NCI-H146 (cell line): ENCODE measurements at regions not wholly inside any gene's neighbourhood (a gene's known extent, or its start where the extent isn't known, plus 50 kb on each side); places are given as distances from the start of the nearest gene placed in this dataset.

ENCODE experiments used
- DNase-seq: peaks from one replicate; lab custom pipeline; 2025; lab: John Stamatoyannopoulos, UW

DNA sequence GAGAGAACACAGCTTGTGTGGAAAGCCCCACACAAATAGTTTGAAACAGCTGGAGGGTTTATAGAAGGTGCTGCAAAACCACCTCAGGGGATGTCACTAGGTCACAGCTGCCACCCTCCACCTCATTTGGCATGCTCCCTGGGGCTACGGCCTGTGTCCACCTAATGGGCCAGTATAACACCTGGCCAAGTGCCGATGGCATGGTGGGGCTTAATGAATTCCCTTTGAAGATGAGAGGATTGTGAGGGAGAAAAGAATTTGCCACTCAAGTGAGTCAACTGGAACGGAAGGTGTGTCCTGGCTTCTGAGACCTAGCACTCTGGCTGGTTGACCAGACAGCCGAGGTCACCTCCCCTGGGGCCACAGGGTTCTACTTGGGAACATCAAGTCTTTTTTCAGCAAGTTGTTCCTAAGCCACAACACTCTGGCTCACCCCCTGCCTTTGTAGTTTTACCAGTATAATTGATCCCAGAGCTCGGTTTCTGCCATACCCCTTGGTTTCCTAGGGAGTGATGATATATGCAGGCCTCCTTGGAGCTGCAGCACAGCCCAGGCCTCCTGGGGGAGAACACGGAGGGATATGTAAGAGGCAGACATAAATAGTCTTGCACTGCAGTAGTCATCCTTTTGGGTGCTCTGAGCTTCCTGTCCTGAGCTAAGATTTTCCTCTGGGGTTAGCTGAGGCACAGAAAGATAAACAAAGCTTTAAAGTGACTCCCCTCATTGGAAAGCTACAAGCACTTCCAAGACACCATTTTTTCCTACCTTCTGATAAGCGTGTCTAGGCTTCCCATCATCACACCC, 178.2 kb upstream of the LPP start:
- peak; percentile 51 for DNase-seq

DNA sequence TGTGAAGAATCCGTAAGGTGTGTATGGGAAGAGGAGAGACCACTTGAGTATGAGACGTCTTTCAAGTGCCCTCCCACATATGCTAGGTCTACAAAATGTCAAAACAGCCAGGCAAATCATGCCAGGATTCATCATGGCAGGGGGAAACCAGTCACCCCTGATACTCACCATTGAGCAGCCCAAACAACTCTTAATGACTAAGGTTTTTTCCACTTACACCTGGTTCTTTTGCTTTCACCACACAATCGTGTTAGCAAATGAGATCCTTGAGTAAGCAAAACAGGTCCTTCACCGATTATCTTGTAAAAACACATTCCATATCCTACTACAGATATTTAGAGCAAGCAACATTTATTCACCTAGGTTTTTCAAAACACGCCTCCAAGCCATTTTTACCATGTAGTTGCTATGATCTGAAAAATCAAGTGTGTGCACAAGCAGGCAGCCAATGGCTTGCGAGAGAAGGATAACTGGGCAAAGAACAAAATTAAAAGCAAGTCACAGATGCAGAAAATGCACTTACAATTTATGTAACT, 177.5 kb upstream of the LPP start:
- DNase-seq, result no peak

- no peak for DNase-seq
These were observed 176.3 kb upstream of the LPP start for GRCh38 chr3:187977659-187978058.

GRCh38 chr3:187978433-187979011, 175.4 kb upstream of the LPP start:
- no peak for DNase-seq

DNA sequence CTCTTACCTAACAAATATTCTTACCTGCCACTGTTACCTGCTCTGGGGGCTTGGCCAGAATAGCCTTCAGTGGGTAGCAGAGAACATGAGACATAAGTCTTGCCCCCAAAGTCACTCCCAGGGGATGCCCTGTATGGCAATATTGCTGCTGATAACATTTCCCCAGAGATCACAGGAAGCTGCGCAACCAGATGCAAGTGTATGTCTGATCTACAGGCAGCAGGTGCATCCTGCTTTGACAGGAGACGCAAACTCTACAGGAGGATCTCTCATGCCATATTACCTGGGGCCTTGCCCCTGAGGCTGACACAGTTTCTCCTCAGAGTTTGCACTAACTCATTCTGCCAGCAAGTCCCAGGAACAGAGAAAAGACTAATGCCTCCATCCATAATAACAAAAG, 174.4 kb upstream of the LPP start:
- DNase-seq, result no peak

GRCh38 chr3:187980861-187981260, 173.1 kb upstream of the LPP start:
- no peak for DNase-seq

DNA sequence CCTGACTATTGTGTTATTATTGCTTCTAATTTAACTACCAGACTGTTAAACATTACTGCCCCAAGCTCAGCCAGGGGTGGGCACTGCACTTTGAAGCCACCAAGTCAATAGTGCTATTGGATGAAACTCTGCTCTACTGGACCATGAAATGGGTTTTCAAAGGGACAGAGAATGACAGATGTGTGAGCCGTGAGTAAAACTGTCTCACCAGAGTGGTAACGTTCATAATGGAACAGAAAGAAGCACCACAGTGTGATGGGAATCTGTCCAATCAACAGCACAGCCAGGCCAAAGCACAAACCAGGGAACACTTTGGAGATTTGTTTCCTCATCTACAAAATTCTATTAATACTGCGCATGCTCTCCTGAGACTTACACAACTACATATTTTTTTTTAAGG, 171.8 kb upstream of the LPP start:
- no peak for DNase-seq

DNA sequence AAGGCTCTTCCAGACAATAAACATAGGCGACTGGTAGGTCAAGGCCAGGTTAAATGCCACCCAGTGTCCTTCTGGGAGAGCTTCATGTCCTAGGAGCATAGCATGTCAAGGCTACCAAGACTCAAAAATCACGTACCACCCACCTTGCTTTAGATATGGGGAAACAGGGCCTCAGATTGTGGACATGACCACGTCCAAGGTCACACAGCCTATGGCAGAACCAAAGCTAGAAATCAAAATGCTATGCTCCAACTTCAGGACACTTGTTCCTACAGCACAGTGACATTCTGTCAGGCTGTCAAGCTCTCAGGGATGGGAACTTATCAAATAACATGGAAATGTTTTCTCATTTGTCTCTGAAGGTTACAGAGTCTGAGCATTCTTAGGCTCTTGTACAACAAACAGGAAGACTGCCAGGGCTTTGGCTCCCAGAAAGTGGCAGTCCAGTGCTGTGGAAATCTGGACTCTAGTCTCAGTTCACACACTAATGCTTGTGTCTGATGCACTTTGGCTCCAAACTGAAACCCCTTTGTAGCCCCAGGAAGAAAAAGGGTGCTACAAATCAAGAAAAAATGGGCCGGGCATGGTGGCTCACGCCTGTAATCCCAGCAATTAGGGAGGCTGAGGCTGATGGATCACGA, 170.4 kb upstream of the LPP start:
- no peak for DNase-seq

DNA sequence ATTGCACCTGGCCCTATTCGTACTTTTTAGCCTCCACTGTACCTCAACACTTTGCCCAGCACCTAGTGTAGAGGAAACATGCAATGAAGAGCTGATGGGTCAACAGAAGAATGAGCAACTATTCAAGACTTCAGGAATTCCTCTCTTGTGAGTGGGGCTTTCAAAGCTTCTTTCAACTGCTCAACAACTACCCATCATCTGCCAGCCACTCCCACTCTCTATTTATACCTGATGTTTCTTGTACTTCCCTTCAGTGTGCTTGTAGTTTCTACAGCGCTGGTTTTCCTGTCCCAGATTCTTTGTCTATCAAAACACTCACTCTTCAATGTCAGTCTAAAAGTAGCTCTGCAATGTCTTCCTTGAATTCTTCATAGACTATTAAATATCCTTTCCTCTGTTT, 168.3 kb upstream of the LPP start:
- DNase-seq, result no peak

GRCh38 chr3:187986514-187986934, 167.4 kb upstream of the LPP start:
- no peak for DNase-seq

DNA sequence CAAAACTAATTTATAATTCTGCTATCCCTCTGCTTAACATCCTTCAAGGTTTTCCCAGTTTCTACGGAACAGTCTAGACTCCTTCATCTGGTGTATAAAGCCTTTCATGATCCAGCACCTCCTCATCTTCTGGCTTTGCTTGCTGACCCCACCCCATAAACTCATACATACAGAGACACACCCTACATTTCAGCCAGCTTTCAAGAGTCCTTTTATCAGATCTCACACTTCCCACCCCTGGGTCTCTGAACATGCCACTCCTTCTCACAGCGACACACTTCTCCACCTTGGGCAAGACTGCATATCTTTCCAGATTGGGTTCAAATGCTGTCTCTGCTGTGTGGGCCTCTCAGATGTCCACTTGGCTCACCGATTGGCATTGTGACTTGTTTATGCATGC, 166.8 kb upstream of the LPP start:
- no peak for DNase-seq

DNA sequence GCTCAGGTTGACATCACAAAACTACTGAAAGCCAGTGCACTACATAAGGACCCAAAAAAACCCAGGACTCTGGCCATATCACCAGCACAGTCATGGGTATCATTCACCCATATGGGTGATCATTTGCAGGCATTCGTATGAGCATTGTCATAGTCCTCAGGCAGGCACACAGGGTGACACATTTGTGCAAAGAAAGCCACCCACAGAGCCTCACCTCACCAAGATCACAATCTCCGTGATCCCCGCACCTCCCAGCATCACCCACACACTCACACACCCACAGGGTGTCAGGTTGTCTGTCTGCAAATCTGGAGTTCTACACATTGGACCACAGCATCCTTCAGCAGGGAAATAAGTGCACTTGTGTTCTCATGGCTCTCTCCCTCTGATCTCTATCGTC, 166.0 kb upstream of the LPP start:
- no peak for DNase-seq

- peak; percentile 95 for DNase-seq
These were observed 164.3 kb upstream of the LPP start for GRCh38 chr3:187989575-187990153.

GRCh38 chr3:187992609-187993008, 161.3 kb upstream of the LPP start:
- no peak for DNase-seq

DNA sequence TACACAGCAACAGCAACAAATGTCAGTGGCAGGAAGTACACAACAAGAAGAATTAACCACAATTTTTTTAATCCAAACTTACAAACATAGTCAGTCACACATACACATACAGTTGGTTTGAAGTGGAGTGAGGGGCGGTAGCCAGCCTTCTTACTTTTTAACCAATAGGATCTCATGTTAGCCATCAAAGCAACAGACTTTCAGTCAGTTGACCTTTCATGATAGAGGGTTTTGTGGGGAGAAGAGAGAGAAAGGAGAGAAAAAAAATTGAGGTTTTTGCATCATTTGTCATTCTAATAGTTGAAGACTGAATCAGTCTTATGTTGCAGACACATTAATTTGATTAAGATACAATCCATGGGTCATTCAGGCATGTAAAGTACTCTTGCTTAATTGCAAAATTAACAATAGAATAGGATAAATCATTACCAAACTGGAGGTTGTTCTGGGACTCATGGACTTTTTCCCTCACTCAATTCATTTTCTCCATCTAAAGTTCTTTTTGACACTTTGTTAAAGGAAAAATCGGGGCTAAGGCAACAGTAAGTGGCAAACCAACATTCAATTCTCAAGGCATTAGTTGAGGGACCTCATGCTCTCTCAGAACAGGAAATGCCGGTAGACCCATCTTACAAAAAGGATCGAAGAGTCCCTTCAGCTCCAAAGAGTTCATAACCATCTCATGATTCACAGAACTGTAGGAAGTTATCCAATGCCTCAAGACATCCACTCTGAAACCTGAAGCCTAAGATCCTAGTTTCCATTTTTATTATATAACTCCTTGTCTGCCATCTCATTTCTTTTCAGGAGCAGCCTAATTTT, 159.5 kb upstream of the LPP start:
- no peak for DNase-seq

GRCh38 chr3:187995043-187995400, 158.9 kb upstream of the LPP start:
- no peak for DNase-seq

DNA sequence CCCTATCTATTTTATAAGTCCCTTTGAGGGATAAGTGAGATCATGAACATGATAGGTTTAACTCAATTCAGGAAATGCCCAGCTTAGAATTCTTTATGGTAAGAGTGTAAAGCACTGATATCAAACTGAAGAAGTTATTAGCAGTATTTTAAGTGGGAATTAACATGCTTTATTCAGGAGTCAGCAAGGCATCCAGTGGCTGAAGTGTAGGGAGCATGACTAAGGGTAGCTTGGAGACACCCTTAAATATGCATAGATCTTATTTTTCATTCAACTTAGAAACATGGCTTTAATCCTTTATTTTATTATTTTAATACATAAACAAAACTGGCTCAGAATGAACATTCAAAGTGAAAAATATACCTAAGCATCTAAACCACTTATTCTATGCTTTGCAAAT, 158.3 kb upstream of the LPP start:
- DNase-seq, result no peak

GRCh38 chr3:187996609-187997008, 157.3 kb upstream of the LPP start:
- DNase-seq, result no peak

DNA sequence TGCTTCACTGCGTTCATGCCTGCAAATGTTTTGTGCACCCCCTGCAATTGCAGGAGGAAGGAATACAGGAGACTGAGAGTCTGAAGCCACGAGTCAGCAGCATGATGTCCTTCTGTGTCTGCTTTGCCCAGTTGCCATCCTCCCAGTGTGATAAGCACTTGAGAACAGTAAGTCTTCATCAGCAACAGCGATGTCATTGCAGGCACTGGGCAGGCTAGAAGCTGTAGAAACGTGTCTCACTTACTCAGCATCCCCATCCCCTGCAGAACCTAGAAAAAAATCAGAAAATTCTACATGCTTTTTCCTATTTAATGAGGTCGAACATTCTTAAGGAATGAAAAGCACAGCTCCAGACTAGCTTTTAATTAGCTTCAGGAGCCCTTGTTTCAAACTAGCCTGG, 156.5 kb upstream of the LPP start:
- no peak for DNase-seq

GRCh38 chr3:187997946-187998561, 155.9 kb upstream of the LPP start:
- no peak for DNase-seq

GRCh38 chr3:187998611-187999010, 155.3 kb upstream of the LPP start:
- DNase-seq, result no peak

DNA sequence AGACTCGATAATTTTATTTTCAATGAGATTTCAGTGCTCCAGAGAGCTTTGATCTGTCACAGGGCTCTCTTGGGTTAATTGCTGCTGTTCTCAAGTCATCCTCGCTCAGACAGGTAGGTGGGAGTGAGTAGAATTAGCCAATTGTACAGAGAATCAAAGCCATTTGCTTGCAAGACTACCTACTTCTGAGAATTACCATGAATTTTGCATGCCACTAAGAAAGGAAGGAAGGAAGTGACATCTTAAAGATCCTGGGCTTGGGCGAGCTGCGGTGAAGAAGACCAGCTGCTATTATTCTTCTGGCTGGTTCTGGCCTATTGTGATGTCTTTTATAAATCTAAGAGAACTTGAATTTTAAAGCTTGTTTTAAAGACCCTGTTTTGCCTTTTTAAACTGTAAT, 154.1 kb upstream of the LPP start:
- no peak for DNase-seq
